ENCODE measurements at regions not wholly inside any gene's neighbourhood (a gene's known extent, or its start where the extent isn't known, plus 50 kb on each side); places are given as distances from the start of the nearest gene placed in this dataset.

DNA sequence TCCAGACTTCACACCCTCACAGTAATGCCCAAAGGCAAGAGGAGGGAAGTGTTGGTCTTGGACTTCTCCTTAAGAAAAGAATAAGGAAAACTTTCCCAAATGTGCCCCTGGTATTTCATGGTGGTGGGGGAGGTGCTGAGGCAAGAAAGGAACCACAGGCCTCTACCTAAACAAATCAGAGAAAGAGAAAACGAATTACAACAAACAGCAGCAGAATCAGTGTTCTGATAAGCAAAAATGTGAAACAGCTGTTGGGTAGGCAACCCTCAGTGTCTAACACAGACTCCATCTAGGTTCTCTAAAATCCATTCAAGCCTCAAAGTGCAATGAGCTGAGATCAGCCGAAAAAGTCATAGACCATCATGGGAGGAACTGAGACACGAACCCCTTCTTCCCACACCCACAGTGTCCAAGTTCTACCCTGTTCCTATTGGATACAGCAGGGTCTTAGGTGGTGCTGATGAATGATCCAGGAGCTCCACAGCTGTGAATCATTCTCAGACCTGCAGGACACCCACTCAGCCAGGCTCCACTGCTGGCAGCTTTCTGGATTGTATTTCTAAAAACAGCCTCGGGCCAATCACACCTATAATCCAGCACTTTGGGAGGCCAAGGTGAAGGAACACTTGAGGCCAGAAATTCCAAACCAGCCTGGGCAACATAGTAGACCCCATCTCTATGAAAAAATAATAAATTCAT lies 149.1 kb downstream of the PLPP3 start:
- DNase-seq = no peak
- WGBS, 2 donors (ENCODE audit: low coverage in 1 of 2) = 86 to 92% methylated on average over 3 to 4 of the region's 4 CpGs

GRCh38 chr1:56429288-56429687 lies 150.1 kb downstream of the PLPP3 start:
- intact Hi-C loops (cut with DNase I; ENCODE audit: low total_unique reads) (no loop called here), in situ Hi-C loops (cut with MboI; ENCODE audit: low pct_ligation_motif_present in 1 of 4, low pct_unique_long_range_greater_than_20kb in 1 of 4, low sequenced_read_pairs in 3 of 4) (no loop called here)
- no peak overlapping the region for H3K27ac ChIP-seq
- 83 to 93% methylated on average over 2 of the region's 2 CpGs for WGBS, 2 donors (ENCODE audit: low coverage in 1 of 2)
- H3K9me3 ChIP-seq = no peaks in the 10 kb centered on the region
- no peak for DNase-seq
- H3K36me3 ChIP-seq = no peaks in the 10 kb centered on the region
- H3K27me3 ChIP-seq = no peaks in the 10 kb centered on the region
- TF ChIP-seq CTCF (IDR thresholded peaks at IDR 0.05) (no peak), EP300 (IDR thresholded peaks at IDR 0.05; ENCODE audit: low read depth) (no peak), POLR2AphosphoS5 (IDR thresholded peaks at IDR 0.05) (no peak), POLR2A (IDR thresholded peaks at IDR 0.05) (no peak)
- peaks cover 0 to 4% (median 0%) of the 10 kb centered on the region in 4 donors for H3K4me1 ChIP-seq
- no peak overlapping the region for H3K4me3 ChIP-seq

More for the DNA sequence above, 149.1 kb downstream of the PLPP3 start:
- Histone ChIP-seq H3K27me3 (no peaks in the 10 kb centered on the region), H3K4me3 (no peak overlapping the region), H3K27ac (no peak overlapping the region), H3K4me1 (peaks cover 0 to 4% (median 0%) of the 10 kb centered on the region in 4 donors), H3K9me3 (no peaks in the 10 kb centered on the region), H3K36me3 (no peaks in the 10 kb centered on the region)
- TF ChIP-seq EP300 (IDR thresholded peaks at IDR 0.05; ENCODE audit: low read depth) = no peak
- no peak for TF ChIP-seq POLR2AphosphoS5 (IDR thresholded peaks at IDR 0.05)
- no peak for TF ChIP-seq CTCF (IDR thresholded peaks at IDR 0.05)
- no peak for TF ChIP-seq POLR2A (IDR thresholded peaks at IDR 0.05)
- in situ Hi-C loops (cut with MboI; ENCODE audit: low pct_ligation_motif_present in 1 of 4, low pct_unique_long_range_greater_than_20kb in 1 of 4, low sequenced_read_pairs in 3 of 4) (no loop called here), intact Hi-C loops (cut with DNase I; ENCODE audit: low total_unique reads) (no loop called here)

- no peaks in the 10 kb centered on the region for H3K9me3 ChIP-seq
- no peaks in the 10 kb centered on the region for H3K4me1 ChIP-seq
- in situ Hi-C loops (cut with MboI; ENCODE audit: low pct_ligation_motif_present in 1 of 4, low pct_unique_long_range_greater_than_20kb in 1 of 4, low sequenced_read_pairs in 3 of 4) (no loop called here), intact Hi-C loops (cut with DNase I; ENCODE audit: low total_unique reads) (no loop called here)
- 97% methylated on average over 1 of the region's 1 CpG; no CpG with 5 or more reads in 1 of the 2 donors for WGBS, 2 donors (ENCODE audit: low coverage in 1 of 2)
- H3K27me3 ChIP-seq = no peaks in the 10 kb centered on the region
- H3K27ac ChIP-seq = no peak overlapping the region
- TF ChIP-seq CTCF (IDR thresholded peaks at IDR 0.05) (no peak), POLR2A (IDR thresholded peaks at IDR 0.05) (no peak), POLR2AphosphoS5 (IDR thresholded peaks at IDR 0.05) (no peak), EP300 (IDR thresholded peaks at IDR 0.05; ENCODE audit: low read depth) (no peak)
- no peaks in the 10 kb centered on the region for H3K36me3 ChIP-seq
- no peak for DNase-seq
- no peak overlapping the region for H3K4me3 ChIP-seq
Observed at GRCh38 chr1:56426587-56427381, 152.6 kb downstream of the PLPP3 start.

- no peak overlapping the region for H3K4me3 ChIP-seq
Observed at GRCh38 chr1:56425494-56426037, 153.8 kb downstream of the PLPP3 start.

More at GRCh38 chr1:56425494-56426037, 153.8 kb downstream of the PLPP3 start:
- no peak for TF ChIP-seq EP300 (IDR thresholded peaks at IDR 0.05; ENCODE audit: low read depth)
- no peak for TF ChIP-seq CTCF (IDR thresholded peaks at IDR 0.05)
- no peak for TF ChIP-seq POLR2A (IDR thresholded peaks at IDR 0.05)
- no peak for TF ChIP-seq POLR2AphosphoS5 (IDR thresholded peaks at IDR 0.05)
- no peak for DNase-seq
- no peaks in the 10 kb centered on the region for H3K4me1 ChIP-seq
- in situ Hi-C loops (cut with MboI; ENCODE audit: low pct_ligation_motif_present in 1 of 4, low pct_unique_long_range_greater_than_20kb in 1 of 4, low sequenced_read_pairs in 3 of 4) = no loop called here
- H3K9me3 ChIP-seq = no peaks in the 10 kb centered on the region
- intact Hi-C loops (cut with DNase I; ENCODE audit: low total_unique reads) = no loop called here
- 90% methylated on average over 3 of the region's 3 CpGs; no CpG with 5 or more reads in 1 of the 2 donors for WGBS, 2 donors (ENCODE audit: low coverage in 1 of 2)
- no peaks in the 10 kb centered on the region for H3K36me3 ChIP-seq
- H3K27ac ChIP-seq = no peak overlapping the region
- H3K27me3 ChIP-seq = no peaks in the 10 kb centered on the region
